Hepatic stellate cell (primary cell): ENCODE measurements at regions not wholly inside any gene's neighbourhood (a gene's known extent, or its start where the extent isn't known, plus 50 kb on each side); places are given as distances from the start of the nearest gene placed in this dataset.
"Not testable (repeated sequence)": the region's sequence is repeated elsewhere in the genome, so short reads cannot be mapped to it uniquely, and the experiment has no call there.

Source experiments
- DNase-seq: peaks from one replicate; pipeline ENCODE4 v3.0.0; 2011; ENCODE audit warnings: low spot score

DNA sequence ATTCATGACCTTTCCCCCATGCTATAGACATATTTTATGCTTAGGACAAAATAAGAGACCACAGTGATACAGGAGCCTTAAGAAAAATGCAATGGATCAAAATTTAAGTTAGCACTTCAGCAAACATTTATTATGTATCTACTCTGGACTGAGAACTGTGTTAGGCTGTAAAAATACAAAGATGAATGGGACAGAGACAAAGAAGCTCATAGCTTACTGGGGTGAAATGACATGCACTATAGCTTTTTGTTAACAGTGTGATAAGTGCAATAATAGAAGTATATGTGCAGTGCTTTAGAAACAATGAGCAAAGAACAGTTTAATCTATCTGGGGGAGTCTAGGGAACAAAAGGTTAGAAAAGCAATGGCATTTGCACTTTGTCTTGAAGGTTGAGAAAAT, 1543.1 kb downstream of the FAM181B start:
- DNase-seq, result no peak

- not testable (repeated sequence) for DNase-seq
Measured at GRCh38 chr11:81187033-81187432, 1546.6 kb downstream of the FAM181B start.

DNA sequence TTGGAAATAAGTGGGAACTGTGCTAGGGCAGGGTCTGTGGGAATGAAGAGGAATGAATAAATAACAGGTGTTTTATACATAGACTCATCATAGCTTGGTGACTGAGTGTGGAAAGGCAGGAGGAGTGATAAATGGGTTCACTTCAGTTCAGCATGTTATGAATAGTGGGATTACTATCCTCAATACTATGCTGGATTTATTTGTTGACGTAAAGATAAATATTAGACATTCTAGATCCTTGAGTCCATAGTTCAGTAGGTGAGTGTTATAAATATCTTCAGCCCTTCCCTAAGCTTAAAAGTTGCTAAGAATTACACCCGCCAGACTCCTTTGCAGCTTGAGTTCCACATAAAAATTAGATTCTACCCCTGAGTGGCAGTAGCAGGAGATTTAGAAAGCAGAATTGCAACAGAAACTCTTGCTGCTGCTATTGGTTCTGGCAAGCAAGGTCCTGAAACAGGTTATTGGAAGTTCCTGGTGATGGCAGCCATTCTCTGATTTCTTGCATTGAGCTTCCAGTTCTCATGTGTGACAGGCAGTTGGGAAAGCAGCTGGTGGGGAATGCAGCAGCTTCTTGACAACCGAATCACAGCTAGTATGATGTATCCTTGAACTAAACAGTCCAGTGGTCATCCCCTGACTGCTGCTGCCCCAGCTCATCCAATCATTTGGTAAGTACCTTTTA, 1558.9 kb downstream of the FAM181B start:
- no peak for DNase-seq

GRCh38 chr11:81165164-81165563, 1568.5 kb downstream of the FAM181B start:
- DNase-seq, result no peak

DNA sequence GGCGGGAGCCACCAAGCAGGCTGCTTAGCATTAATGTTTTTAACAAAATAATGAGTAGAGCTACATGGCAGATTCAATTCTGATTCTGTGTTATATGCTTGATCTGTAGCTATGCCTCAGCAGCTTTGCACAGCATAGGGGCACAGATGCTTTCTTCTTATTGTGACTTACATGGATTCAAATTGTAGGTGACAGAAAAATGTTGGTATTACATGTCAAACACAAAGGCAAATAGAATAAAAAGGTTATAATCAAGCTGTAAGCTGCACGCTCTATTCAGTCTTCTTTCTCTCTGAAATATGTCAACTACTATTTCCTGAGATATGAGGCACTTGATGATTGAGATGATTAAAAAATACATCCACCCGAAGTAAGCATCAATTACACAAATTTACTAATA, 1573.8 kb downstream of the FAM181B start:
- no peak for DNase-seq

DNA sequence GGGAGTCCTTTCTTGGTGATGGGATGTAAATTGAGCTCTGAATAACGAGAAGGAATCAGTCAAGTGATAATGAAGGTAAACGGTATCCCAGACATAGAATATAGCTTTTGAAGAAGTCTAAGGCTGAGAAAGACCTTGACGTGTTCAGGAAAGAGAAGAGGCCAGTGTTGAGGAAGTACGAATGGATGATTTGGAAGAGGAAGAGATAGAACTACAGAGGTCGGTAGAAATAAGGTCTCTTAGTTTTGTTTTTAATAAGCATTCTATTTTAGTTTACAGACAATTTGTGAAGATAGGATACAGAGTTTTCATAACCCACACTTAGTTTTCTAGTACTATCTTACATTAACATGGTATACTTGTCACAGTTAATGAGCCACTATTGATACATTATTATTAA, 1598.1 kb downstream of the FAM181B start:
- no peak for DNase-seq

GRCh38 chr11:81129618-81130017, 1604.0 kb downstream of the FAM181B start:
- DNase-seq, result no peak

GRCh38 chr11:81112718-81113117, 1620.9 kb downstream of the FAM181B start:
- DNase-seq, result no peak

DNA sequence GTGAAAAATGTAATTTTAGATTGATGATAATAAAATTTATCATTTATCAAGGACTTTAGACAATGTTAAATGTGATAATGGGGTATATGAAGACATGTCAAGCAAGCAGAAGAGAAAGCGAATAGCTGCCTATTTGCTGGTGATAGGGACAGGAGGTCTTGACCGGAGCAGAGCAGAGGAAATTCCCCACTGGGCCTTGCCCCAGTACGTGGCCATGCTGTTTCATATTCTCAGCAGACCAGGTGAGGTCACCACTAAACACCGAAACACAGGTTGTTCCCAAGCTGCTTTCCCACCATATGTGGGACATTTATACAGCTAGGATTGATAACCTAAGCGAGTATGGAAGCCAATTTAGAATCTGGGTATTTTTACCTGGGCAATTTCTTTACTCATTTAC, 1629.6 kb downstream of the FAM181B start:
- no peak for DNase-seq

DNA sequence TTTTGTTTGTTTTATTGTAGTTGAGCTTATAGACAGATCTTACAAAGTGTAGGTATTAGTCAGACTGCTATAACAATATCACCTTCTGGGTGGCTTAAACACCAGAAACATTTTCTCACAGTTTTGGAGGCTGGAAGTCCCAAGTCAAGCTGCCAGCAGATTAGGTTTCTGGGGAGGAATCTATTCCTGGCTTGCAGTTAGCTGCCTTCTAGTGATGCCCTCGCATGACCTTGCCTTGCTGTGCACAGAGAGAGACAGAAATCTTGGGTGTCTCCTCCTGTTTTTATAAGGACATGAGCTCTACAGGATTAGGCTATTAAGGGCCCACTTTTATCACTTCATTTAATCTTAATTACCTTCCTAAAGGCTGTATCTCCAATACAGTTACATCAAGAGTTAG, 1635.2 kb downstream of the FAM181B start:
- DNase-seq, result no peak

DNA sequence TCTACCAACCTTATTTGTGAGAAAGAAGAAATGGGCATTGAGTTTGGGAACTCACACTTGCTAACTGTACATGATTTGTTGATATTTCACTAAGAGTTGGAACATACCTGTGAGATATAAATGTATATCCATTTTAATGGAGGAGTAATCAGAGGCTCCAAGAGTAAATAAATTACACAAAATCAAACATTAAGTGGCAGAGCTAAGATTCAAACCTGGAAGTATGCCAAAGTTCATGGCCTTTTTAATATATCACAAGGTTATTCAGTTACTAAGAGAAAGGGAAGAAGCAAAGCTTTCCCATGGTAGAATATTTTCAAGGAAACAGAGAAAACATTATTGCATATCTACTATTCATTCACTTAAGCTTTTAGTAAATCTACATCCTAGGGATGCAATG, 1641.1 kb downstream of the FAM181B start:
- DNase-seq, result no peak

DNA sequence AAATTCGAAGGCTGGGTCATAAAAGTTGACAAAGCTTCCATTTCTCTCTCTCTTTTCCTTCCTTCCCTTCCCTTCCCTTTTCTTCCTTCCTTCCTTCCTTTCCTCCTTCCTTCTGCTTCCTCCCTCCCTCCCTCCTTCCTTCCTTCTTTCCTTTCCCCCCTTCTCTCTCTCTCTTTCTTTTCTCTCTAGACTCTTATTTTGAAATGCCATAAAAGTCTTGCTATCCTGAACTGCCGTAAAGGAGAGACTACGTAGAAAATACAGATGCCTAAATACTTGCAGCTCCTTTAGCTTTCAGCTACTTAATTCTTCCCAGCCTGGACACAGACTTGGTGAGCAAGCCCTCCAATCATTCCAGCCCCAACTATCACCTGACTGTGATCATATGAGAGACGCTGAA, 1644.4 kb downstream of the FAM181B start:
- DNase-seq, result no peak

GRCh38 chr11:81080476-81080875, 1639.6 kb upstream of the TENM4 start:
- no peak for DNase-seq

- no peak for DNase-seq
Measured at GRCh38 chr11:81072273-81072672, 1631.4 kb upstream of the TENM4 start.

DNA sequence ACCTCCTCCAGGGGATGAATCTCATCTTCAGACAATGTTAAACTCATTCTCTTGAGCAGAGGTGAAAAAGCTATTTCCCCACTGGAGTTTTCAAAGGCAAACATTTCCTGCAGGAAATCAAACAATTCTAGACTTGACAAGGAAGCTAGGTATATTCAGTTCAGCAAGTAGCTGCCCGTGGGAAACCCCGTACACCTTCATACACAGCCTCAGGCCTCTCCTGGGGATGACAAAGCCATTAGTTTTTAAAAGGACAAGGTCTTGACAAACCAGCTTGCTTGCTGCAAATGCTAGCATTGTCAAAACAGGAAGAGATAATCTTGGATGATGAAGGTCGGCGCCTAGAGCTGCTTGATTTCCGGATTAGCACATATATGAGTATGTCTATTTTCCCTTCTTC, 1630.8 kb upstream of the TENM4 start:
- DNase-seq, result no peak

GRCh38 chr11:81070948-81071347, 1630.1 kb upstream of the TENM4 start:
- DNase-seq, result no peak

- DNase-seq, result no peak
Measured at GRCh38 chr11:81059356-81059755, 1618.5 kb upstream of the TENM4 start.

- no peak for DNase-seq
Measured at GRCh38 chr11:81052344-81053158, 1611.7 kb upstream of the TENM4 start.

DNA sequence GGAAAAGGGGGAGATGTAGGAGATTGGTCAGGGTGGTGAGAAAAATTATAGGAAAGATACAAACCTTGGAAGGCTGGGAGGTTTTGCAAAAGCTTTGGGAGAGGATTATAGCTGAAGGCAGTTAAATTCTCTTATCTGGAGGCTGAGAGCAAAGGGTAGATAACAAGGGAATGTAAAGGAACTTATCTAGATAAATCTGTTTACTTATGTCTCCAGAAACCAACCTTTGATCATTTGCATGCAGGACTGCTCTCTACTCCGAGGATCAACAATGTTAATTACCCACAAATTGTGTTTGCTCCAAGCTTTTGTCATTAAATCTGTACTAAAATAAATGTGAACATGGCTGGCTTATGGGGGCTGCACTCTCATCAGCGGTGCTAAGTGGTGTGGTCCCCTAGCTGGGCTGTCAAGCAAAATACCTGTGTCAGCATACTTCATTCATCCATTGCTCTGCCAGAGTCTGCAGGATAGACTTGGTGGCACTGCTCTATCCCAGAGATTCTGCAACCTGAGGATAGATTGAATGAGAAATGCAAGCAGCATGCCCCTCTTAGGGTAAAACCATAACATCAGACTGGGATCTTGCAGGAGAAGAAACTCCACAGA, 1599.2 kb upstream of the TENM4 start:
- DNase-seq, result no peak

GRCh38 chr11:81036168-81036870, 1595.5 kb upstream of the TENM4 start:
- no peak for DNase-seq

DNA sequence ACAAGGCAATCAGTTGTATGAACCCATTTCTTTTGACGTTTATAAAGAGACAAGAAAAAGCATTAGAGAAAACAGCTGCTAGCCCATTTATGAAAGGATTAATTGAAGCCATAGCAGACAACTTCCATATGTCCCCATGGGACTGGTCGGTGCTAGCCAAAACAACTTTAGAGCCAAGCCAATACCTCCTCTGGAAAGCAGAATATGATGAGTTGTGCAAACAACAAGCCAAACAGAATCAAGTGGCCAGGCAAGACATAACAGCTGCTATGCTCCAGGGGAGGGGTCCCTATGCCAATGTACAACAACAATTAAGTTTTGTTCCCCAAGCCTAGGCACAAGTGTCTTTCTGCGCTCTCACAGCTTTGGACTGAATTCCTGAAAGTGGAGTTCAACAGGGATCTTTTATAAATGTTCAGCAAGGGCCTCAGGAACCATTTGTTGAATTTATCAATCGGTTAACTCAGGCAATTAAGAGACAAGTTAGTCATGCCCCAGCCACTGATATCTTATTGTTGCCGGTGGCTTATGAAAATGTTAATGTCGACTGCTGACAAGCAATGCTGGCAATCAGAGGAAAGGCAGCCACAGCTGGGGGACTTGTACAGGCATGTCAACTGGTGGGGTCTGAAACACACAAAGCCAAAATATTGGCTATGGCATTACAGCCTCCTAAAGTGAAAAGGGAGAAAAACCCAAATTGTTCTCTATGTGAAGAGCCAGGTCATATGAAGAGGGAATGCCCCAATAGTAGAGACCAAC, 1593.1 kb upstream of the TENM4 start:
- no peak for DNase-seq

GRCh38 chr11:81032906-81033305, 1592.1 kb upstream of the TENM4 start:
- DNase-seq, result no peak
